ENCODE measurements at regions not wholly inside any gene's neighbourhood (a gene's known extent, or its start where the extent isn't known, plus 50 kb on each side); places are given as distances from the start of the nearest gene placed in this dataset.
A peak's percentile ranks its signal among the peaks of the same experiment; 100 is the strongest.

DNA sequence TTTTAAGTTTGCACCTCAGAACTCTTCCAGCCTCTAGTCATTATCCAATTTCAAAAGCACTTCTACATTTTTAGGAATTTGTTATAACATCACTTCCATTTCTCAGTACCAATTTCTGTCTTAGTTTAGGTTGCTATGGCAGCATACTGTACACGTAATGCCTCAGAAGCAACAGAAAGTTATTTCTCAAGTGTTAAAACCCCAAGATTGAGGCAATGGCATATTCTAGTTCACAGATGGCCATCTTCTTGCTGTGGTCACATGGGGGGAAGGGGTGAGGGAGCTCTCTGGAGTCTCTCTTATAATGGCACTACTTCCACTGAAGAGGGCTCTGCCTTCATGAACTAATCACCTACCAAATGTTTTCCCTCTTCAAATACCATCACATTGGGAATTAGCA lies 220.3 kb upstream of the CTSO start:
- Histone ChIP-seq H3K27ac (no peak overlapping the region), H3K9me3 (no peaks in the 10 kb centered on the region), H3K36me3 (no peaks in the 10 kb centered on the region), H3K27me3 (no peaks in the 10 kb centered on the region), H3K4me3 (no peak overlapping the region), H3K4me1 (no peaks in the 10 kb centered on the region)
- DNase-seq (no peak), ATAC-seq (no peak)
- intact Hi-C loops (cut with DNase I): no loop called here
- TF ChIP-seq CTCF (IDR thresholded peaks at IDR 0.05): no peak

GRCh38 chr4:156173486-156173885 lies 219.8 kb upstream of the CTSO start:
- no peak overlapping the region for H3K4me3 ChIP-seq
- TF ChIP-seq CTCF (IDR thresholded peaks at IDR 0.05): no peak
- no peaks in the 10 kb centered on the region for H3K36me3 ChIP-seq
- DNase-seq (no peak), ATAC-seq (no peak)
- H3K4me1 ChIP-seq: no peaks in the 10 kb centered on the region
- no peaks in the 10 kb centered on the region for H3K9me3 ChIP-seq
- H3K27ac ChIP-seq: no peak overlapping the region
- intact Hi-C loops (cut with DNase I): no loop called here
- no peaks in the 10 kb centered on the region for H3K27me3 ChIP-seq

GRCh38 chr4:156169861-156170260 lies 216.2 kb upstream of the CTSO start:
- Histone ChIP-seq H3K36me3 (no peaks in the 10 kb centered on the region), H3K4me3 (no peak overlapping the region), H3K4me1 (no peaks in the 10 kb centered on the region), H3K9me3 (no peaks in the 10 kb centered on the region), H3K27ac (no peak overlapping the region), H3K27me3 (no peaks in the 10 kb centered on the region)
- DNase-seq (no peak), ATAC-seq (no peak)
- intact Hi-C loops (cut with DNase I): no loop called here
- no peak for TF ChIP-seq CTCF (IDR thresholded peaks at IDR 0.05)

DNA sequence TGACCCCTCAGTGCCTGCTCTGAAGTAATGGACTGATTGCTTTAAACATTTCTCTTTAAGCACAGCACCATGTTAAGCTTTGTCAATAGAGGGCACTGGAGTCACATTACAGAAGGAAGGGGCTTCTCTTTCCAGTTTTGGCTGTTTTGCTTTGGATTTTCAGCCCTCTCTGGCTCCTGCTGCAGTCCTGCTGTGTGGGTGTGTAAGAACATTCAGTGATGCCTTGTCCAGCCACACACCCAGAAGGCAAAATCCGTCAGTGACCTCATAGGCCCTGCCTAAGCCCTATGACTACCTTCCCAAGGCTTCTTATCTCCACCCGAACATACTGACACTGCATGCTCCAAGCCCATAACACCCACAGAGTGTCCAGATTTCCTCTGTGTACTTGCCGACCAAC lies 215.3 kb upstream of the CTSO start:
- H3K4me1 ChIP-seq: no peaks in the 10 kb centered on the region
- DNase-seq (no peak), ATAC-seq (peak; percentile 69)
- H3K9me3 ChIP-seq: no peaks in the 10 kb centered on the region
- intact Hi-C loops (cut with DNase I): no loop called here
- no peaks in the 10 kb centered on the region for H3K27me3 ChIP-seq
- peak; percentile 46 for TF ChIP-seq CTCF (IDR thresholded peaks at IDR 0.05)
- no peaks in the 10 kb centered on the region for H3K36me3 ChIP-seq
- H3K27ac ChIP-seq: no peak overlapping the region
- H3K4me3 ChIP-seq: no peak overlapping the region

GRCh38 chr4:156168288-156168687 lies 214.6 kb upstream of the CTSO start:
- DNase-seq: no peak
- intact Hi-C loops (cut with DNase I): no loop called here
- ATAC-seq: no peak

More at GRCh38 chr4:156168288-156168687, 214.6 kb upstream of the CTSO start:
- H3K4me1 ChIP-seq: no peaks in the 10 kb centered on the region
- H3K27ac ChIP-seq: no peak overlapping the region
- H3K27me3 ChIP-seq: no peaks in the 10 kb centered on the region
- H3K36me3 ChIP-seq: no peaks in the 10 kb centered on the region
- no peaks in the 10 kb centered on the region for H3K9me3 ChIP-seq
- no peak for TF ChIP-seq CTCF (IDR thresholded peaks at IDR 0.05)
- H3K4me3 ChIP-seq: no peak overlapping the region
